Stimulated activated CD8-positive, alpha-beta memory T cell treated with anti-CD3 and anti-CD28 coated beads, Interleukin-15, amount 100 ng/mL, for 4 hours (primary cell): ENCODE measurements at regions not wholly inside any gene's neighbourhood (a gene's known extent, or its start where the extent isn't known, plus 50 kb on each side); places are given as distances from the start of the nearest gene placed in this dataset.

Source experiments
- DNase-seq, 2 donors: peaks; one replicate each; pipeline ENCODE4 v3.0.0-alpha.2; 2020; ENCODE audit warnings: low read depth in 2 of 2

DNA sequence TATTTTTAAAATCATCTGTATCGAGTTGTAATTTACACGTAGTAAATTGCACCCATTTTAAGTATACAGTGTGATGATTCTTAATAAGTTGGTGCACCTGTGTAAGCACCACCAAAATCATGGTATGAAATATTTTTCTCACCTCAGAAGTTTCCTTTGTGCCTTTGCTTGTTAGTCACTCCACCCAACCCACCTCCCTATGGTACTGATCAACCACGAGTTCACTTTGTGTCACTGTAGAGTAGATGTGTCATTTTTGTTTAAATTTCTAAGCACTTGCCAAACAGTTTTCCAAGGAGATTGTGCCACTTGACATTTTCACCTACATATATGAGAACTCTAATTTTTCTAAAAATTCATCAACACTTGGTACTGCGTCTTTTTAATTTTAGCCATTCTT lies 806.5 kb downstream of the TLR4 start:
- DNase-seq = no peak

- no peak for DNase-seq
Observed at GRCh38 chr9:118515947-118516346, 811.7 kb downstream of the TLR4 start.

DNA sequence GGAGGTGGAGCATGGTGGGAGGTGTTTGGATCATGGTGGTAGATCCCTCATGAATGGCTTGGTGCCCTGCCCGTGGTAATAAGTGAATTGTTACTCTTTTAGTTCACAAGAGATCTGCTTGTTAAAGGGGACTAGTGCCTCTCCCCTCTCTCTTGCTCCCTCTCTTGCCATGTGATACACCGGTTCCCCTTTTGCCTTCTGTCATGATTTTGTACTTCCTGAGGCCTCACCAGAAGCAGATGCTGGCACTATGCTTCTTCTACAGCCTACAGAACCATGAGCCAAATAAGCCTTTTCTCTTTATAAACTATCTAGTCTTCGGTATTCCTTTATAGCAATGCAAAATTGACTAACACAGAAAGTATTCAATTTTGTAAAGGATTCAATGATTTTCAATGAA lies 817.1 kb downstream of the TLR4 start:
- DNase-seq = no peak

DNA sequence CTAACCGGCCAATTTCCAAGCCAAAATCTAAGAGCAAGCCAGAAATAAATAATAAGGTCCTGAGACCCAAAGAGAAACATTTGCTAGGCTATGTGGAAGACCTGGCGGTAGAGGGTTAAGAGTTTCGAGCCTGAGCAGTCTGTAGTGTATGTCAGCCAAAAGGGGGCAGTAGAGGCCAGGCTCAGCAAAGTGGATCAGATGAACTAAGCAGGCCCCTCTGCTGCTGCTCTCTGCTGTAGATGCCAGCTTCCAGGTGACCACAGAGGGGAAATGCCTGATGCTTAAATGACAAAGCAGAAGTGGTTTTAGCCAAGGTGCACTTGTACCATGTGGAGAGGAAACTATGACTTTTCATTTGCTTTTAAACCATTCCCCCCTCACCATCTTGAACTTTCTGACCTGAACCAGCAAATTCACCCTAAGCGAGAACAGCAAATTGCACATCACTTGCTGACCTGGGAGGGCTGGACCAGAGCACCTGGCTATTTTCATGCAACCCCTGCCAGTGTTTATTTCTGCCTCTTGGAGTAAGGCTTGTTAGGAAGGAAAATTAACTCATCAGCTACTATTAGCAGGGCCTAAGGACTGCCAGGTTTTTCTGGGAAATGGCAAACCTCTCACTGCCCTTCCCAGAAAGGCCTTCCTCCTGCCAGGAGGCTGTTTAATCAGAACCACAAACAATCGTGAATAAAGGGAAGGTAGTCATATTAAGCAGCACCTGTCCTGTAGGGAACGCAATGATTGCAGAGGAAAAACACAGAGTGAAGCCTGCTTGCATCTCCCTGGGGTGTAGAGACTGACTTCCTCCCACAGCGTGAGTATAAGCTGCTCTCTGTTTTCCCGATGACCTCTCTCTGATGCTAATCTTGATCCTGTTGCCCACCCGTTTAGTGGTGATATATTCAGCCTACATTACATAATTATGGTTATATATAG lies 818.2 kb downstream of the TLR4 start:
- DNase-seq = no peak

DNA sequence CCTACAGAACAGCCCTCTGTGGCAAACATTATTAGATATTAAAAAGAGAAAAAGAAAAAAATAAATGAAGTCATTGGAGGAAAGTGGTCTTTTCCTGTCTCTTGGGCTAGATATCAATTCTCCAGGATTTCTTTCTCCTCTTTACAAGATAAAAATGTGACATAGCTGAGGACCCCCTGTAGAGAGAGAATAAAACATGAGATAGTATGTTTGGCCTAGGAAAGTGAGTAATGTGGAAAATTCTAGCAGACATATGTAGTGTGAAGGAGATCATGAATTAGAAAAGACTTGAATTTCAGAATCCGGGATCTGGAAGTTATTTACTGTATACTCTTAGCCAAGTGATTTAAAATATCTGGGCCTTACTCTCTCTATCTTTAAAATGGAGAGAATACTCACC lies 823.1 kb downstream of the TLR4 start:
- no peak for DNase-seq

GRCh38 chr9:118529210-118529609 lies 825.0 kb downstream of the TLR4 start:
- DNase-seq = no peak

DNA sequence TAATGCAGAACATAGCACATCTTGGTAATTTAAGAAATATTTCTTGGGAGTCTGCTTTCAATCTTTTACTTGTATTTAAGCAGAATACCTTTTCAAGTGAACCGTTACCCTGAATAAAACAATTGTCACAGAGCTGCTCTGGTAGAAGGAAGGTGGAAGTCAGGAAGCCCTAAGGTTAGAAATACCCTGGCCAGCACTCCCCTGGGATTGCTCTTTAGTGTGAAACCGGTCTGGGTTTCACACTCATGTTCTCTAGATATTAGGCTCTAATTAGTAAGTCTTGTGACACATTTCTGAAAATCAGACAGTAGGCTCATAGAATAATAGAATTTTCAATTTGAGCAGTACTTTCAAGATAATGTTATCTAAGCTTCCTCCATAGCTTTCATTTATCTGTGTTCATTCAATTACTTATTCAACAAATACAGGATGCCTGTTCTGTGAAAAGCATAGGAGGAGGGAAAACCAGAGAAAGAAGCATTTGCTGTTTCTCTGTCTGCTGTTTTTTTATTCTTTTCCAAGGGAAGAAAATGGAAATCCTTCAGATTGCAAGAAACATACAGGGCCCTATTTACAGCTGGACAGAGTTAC lies 825.5 kb downstream of the TLR4 start:
- DNase-seq = no peak

GRCh38 chr9:118532592-118532991 lies 828.4 kb downstream of the TLR4 start:
- no peak for DNase-seq

- no peak for DNase-seq
Observed at GRCh38 chr9:118533101-118533500, 828.9 kb downstream of the TLR4 start.

GRCh38 chr9:118533850-118534249 lies 829.6 kb downstream of the TLR4 start:
- no peak for DNase-seq

DNA sequence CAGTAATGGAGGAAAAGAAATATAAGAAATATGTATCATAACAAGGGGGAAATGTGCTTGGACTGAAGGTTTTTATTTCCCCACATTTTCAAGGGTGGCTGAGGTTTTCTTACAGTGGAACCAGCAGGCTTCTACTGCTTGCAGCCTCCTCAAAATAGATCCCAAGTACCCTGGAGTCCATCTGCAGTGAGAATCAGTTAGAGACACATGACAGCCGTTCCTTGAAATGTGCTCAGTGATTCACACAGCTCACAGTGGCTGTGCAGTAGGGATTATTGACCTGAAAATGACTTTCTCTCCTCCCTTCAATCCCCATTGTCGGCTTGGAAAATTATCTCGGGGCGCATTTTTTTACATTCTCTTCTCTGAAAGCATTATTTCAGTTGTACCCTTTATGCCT lies 832.0 kb downstream of the TLR4 start:
- no peak for DNase-seq

GRCh38 chr9:118538959-118539358 lies 830.3 kb downstream of the BRINP1 start:
- DNase-seq = no peak

DNA sequence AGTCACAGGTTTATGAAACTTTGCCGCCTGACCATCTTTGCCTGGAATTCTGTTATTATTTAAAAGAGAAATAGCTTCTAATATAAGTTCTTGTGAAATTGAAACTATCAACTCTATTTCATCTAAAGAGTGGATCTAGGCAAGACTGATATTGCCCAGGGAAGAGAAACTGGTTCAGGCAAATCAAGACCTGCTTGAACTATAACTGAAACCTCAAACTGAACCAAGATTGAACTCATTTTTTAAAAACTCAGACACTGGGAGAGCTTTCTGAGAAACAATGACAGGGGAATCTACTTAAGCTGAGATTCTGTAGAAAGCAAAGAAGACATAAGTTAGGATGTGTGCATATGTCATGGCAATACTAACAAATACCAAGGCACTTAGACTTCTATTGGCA lies 815.8 kb downstream of the BRINP1 start:
- no peak for DNase-seq

DNA sequence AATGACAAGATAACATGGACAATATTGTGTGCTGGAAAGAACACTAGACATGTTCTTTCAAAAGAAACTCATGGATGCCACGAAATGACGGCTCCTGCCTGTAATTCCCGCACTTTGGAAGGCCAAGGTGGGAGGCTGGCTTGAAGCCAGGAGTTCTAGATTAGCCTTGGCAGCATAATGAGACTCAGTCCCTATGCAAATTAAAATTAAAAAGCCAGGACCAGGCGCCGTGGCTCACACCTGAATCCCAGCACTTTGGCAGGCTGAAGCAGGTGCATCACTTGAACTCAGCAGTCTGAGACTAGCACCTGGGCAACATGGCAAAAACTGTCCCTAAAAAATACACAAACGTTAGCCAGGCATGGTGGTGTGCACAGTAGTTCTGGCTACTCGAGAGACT lies 814.2 kb downstream of the BRINP1 start:
- DNase-seq = no peak

DNA sequence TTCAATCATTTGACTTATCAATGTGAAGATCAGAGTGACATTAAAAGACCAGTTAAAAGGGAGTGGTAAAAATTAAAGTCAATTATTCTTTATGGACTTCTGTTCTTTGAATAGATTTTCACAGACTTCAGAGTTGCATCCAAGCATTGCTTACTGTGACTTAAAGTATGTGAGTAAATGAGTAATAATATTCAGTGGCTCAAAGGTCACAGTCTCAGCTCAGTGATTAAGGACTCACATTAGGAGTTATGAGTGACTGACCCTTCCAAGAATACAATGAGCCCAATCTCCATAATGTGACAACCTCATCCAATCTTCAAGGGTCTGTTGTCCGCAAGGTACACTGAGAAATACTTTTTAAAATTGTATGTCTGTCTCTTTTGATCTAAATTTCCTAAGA lies 811.2 kb downstream of the BRINP1 start:
- no peak for DNase-seq

GRCh38 chr9:118558891-118559290 lies 810.3 kb downstream of the BRINP1 start:
- no peak for DNase-seq

DNA sequence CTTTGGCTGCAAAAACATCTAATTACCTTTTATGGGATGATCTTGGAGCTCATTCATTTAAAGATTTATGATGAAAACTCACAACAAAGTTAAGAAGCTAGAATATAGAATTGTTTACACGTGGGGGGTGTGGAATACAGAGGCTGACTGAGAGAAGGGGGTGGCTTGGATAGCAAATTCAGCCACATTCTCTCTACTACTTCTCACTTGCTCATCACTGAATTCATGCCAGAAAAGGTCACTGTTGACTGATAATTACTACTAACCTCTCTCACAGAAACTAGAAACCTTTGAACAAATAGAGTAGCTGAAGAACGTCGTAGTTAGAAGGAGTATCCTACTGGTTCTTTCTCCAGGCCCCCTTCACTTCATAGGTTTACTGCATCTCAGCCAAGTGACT lies 808.2 kb downstream of the BRINP1 start:
- DNase-seq = no peak

GRCh38 chr9:118563677-118564076 lies 805.6 kb downstream of the BRINP1 start:
- no peak for DNase-seq

DNA sequence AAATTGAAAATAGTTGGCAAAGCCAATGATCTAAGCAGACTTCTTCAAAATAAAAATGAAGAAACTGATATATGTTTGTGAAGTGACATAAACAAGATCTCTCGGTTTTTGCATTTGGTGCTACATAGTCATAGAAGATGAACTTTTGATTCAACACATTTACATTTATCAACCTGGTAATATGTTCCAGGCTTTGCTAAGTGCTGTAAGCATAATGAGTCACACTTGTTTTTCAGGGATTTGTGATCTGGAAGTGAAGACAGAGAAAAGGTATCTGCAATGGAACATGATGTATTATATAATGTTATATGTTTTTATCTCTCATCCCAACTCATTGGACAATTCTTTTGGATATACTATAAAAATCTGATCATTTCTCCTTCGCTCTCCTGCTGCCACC lies 801.4 kb downstream of the BRINP1 start:
- DNase-seq = no peak

DNA sequence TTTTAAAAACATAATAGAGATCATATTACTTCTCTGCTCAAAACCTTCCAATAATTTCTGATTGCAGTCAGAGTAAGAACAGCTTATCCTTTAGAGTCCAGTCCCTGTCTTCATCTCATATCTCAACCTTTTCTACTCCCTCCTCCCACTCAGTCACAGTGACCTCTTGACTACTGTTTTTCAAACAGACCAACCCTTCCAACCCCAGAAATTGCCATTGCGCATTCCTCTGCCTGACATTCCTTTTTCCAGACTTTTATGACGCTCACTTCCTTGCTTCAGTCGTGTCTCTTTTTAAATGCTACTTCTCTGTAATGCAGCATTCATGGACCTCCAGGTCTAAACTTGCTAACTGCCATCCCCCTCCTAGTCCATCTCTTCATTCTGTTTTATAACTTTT lies 800.5 kb downstream of the BRINP1 start:
- DNase-seq = no peak

GRCh38 chr9:118569148-118569547 lies 800.1 kb downstream of the BRINP1 start:
- no peak for DNase-seq

- no peak for DNase-seq
Observed at GRCh38 chr9:118570066-118570465, 799.2 kb downstream of the BRINP1 start.

GRCh38 chr9:118575341-118576070 lies 793.7 kb downstream of the BRINP1 start:
- no peak for DNase-seq
